Breast epithelium (tissue), 3 donors: ENCODE measurements at regions not wholly inside any gene's neighbourhood (a gene's known extent, or its start where the extent isn't known, plus 50 kb on each side); places are given as distances from the start of the nearest gene placed in this dataset.

Experiments
- POLR2AphosphoS5 ChIP-seq, 3 donors: sonication (generic); formaldehyde crosslinking; IDR thresholded peaks; one replicate each; pipeline ENCODE4 v1.6.1; 2017; ENCODE audit warnings: antibody characterized with exemption in 3 of 3
- TF ChIP-seq, protein P1 (sequence below), 3 donors: fragments of 450-650 bp; IDR thresholded peaks; one replicate each; pipeline ENCODE4 v1.5.1; 2016 to 2017; ENCODE audit warnings: antibody characterized with exemption in 3 of 3, mild to moderate bottlenecking in 3 of 3, moderate library complexity in 3 of 3

DNA sequence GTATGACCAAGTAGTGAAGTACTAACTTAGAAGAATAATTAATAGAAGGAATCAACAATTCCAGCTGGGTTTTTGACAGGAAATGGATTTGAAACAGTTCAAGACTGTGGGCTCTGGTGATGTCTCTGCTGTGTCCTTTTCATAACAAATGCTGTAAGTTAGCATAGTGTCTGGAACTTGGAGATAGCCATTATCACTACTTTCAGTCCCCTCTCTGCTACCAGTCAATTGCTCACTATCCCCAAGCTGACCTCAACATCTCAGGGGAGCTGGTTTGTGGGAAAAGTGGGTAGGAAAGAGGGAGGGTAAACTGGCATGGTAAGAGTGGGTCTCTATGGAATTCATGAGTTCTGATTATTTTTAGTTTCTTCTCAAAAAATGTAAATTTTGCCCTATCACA is 231.4 kb upstream of the MID1 start:
- TF ChIP-seq POLR2AphosphoS5 (IDR thresholded peaks at IDR 0.05) = no peak
- TF ChIP-seq, protein P1, sequence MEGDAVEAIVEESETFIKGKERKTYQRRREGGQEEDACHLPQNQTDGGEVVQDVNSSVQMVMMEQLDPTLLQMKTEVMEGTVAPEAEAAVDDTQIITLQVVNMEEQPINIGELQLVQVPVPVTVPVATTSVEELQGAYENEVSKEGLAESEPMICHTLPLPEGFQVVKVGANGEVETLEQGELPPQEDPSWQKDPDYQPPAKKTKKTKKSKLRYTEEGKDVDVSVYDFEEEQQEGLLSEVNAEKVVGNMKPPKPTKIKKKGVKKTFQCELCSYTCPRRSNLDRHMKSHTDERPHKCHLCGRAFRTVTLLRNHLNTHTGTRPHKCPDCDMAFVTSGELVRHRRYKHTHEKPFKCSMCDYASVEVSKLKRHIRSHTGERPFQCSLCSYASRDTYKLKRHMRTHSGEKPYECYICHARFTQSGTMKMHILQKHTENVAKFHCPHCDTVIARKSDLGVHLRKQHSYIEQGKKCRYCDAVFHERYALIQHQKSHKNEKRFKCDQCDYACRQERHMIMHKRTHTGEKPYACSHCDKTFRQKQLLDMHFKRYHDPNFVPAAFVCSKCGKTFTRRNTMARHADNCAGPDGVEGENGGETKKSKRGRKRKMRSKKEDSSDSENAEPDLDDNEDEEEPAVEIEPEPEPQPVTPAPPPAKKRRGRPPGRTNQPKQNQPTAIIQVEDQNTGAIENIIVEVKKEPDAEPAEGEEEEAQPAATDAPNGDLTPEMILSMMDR (IDR thresholded peaks at IDR 0.05) = no peak
